ENCODE measurements at regions not wholly inside any gene's neighbourhood (a gene's known extent, or its start where the extent isn't known, plus 50 kb on each side); places are given as distances from the start of the nearest gene placed in this dataset.

DNA sequence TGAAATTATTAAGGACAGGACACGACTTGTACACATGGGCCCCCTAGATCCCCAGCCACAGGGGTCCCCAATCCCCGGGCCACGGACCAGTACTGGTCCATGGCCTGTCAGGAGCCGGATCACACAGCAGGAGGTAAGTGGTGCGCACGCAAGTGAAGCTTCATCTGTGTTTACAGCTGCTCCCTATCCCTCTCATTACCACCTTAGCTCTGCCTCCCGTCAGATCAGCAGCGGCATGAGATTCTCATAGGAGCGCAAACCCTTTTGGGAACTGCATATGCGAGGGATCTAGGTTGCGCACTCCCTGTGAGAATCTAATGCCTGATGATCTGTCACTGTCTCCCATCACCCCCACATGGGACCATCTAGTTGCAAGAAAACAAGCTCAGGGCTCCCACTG lies 137.8 kb upstream of the ZFHX3 start:
- no peak overlapping the region for H3K27ac ChIP-seq (ENCODE audit: control insufficient read depth, insufficient read depth)
- H3K27me3 ChIP-seq (replicated peaks in 1 of 2; ENCODE audit: control insufficient read depth in 2 of 2, insufficient read depth in 2 of 2, low read length in 1 of 2) = no peaks in the 10 kb centered on the region; a peak in 2 of 4 replicates
- ChIA-PET POLR2A (interaction anchor here (0.6 kb wide), 1 partner anchor 207 kb away, joined by 4 read pairs; no protein-coding TSS in a partner anchor), SMC1A (ENCODE audit: uncharacterized antibody, unreplicated experiment) (interaction anchor here (1.0 kb wide), 2 partner anchors 15 to 353 kb away, joined by 3 to 4 read pairs; no protein-coding TSS in a partner anchor), CTCF (interaction anchor here (1.2 kb wide), 1 partner anchor 11 kb away, joined by 5 read pairs; no protein-coding TSS in a partner anchor), RAD21 (ENCODE audit: unreplicated experiment) (no interaction called here)
- WGBS (ENCODE audit: insufficient coverage, insufficient replicate concordance, low lambda C conversion rate, missing lambda C conversion rate) = 55% methylated on average over 11 of the region's 11 CpGs
- ATAC-seq (no peak), DNase-seq (ENCODE audit: low read depth, low spot score) (no peak), FAIRE-seq (no peak)
- intact Hi-C loops (cut with micrococcal nuclease; ENCODE audit: unreplicated experiment) = no loop called here
- in situ Hi-C loops (cut with MboI) = no loop called here
- H3K79me2 ChIP-seq (ENCODE audit: control insufficient read depth, insufficient read depth, low read length) = no peaks in the 10 kb centered on the region
- no TSS peak for BruUV-seq (replicated peaks)
- no peaks in the 10 kb centered on the region for H3K4me1 ChIP-seq (ENCODE audit: control insufficient read depth, insufficient read depth, low read length)
- H3K36me3 ChIP-seq (ENCODE audit: control insufficient read depth in 2 of 2, insufficient read depth in 2 of 2, low read length in 1 of 2) = no peaks in the 10 kb centered on the region
- H3K4me2 ChIP-seq (ENCODE audit: control insufficient read depth, insufficient read depth) = no peak overlapping the region
- no peaks in the 10 kb centered on the region for H4K20me1 ChIP-seq (ENCODE audit: control insufficient read depth, insufficient read depth)
- no peak overlapping the region for H2AFZ ChIP-seq (ENCODE audit: control insufficient read depth, low read depth, low read length)
- H3K4me3 ChIP-seq = no peak overlapping the region
- no peaks in the 10 kb centered on the region for H3K9me3 ChIP-seq (replicated peaks; ENCODE audit: control insufficient read depth, insufficient read depth, low read length)
- TF ChIP-seq FOXM1 (IDR thresholded peaks at IDR 0.05; ENCODE audit: low read depth, low read length) (no peak), PBX3 (IDR thresholded peaks at IDR 0.05; ENCODE audit: insufficient replicate concordance, low read depth, low read length) (no peak), IRF4 (IDR thresholded peaks at IDR 0.05; ENCODE audit: low read depth, low read length) (no peak)
- H3K9ac ChIP-seq (ENCODE audit: control insufficient read depth, insufficient read depth, low read length) = no peak overlapping the region

DNA sequence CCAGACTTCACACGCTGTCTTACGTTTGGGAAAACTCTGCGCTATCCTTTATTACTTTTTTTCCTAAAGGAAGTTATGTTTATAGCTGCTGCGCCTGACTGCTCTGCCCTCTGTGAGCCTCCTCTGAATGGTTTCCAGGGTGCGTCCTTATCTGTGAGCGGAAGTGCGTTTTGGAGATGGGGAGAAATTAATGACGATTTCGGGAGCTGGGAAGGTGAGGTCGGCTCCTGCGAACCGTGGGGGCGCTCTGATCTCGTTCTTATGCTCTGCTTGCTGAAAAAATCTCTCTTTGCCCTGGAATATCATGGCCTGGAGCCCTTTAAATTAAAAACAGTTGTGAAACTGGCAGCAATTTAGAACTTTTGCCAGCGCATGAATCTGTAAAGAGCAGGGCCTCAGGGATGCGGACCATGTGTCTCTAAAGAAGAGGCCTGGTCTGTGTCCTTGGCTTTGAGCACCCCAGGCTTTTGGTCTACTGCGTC lies 135.7 kb upstream of the ZFHX3 start:
- BruUV-seq (replicated peaks) = no TSS peak
- H3K9ac ChIP-seq (ENCODE audit: control insufficient read depth, insufficient read depth, low read length) = no peak overlapping the region
- DNase-seq (ENCODE audit: low read depth, low spot score) (no peak), ATAC-seq (no peak), FAIRE-seq (no peak)
- ChIA-PET POLR2A (no interaction called here), CTCF (no interaction called here), SMC1A (ENCODE audit: uncharacterized antibody, unreplicated experiment) (no interaction called here), RAD21 (ENCODE audit: unreplicated experiment) (no interaction called here)
- no peak overlapping the region for H3K4me3 ChIP-seq
- intact Hi-C loops (cut with micrococcal nuclease; ENCODE audit: unreplicated experiment) (no loop called here), in situ Hi-C loops (cut with MboI) (no loop called here)
- H3K27ac ChIP-seq (ENCODE audit: control insufficient read depth, insufficient read depth) = no peak overlapping the region
- no peaks in the 10 kb centered on the region for H3K36me3 ChIP-seq (ENCODE audit: control insufficient read depth in 2 of 2, insufficient read depth in 2 of 2, low read length in 1 of 2)
- no peaks in the 10 kb centered on the region for H4K20me1 ChIP-seq (ENCODE audit: control insufficient read depth, insufficient read depth)
- no peaks in the 10 kb centered on the region; a peak in 1 of 4 replicates for H3K27me3 ChIP-seq (replicated peaks in 1 of 2; ENCODE audit: control insufficient read depth in 2 of 2, insufficient read depth in 2 of 2, low read length in 1 of 2)
- no peak for TF ChIP-seq FOS (IDR thresholded peaks at IDR 0.05; ENCODE audit: borderline replicate concordance, extremely low read depth, insufficient read length)
- TF ChIP-seq, protein P1, sequence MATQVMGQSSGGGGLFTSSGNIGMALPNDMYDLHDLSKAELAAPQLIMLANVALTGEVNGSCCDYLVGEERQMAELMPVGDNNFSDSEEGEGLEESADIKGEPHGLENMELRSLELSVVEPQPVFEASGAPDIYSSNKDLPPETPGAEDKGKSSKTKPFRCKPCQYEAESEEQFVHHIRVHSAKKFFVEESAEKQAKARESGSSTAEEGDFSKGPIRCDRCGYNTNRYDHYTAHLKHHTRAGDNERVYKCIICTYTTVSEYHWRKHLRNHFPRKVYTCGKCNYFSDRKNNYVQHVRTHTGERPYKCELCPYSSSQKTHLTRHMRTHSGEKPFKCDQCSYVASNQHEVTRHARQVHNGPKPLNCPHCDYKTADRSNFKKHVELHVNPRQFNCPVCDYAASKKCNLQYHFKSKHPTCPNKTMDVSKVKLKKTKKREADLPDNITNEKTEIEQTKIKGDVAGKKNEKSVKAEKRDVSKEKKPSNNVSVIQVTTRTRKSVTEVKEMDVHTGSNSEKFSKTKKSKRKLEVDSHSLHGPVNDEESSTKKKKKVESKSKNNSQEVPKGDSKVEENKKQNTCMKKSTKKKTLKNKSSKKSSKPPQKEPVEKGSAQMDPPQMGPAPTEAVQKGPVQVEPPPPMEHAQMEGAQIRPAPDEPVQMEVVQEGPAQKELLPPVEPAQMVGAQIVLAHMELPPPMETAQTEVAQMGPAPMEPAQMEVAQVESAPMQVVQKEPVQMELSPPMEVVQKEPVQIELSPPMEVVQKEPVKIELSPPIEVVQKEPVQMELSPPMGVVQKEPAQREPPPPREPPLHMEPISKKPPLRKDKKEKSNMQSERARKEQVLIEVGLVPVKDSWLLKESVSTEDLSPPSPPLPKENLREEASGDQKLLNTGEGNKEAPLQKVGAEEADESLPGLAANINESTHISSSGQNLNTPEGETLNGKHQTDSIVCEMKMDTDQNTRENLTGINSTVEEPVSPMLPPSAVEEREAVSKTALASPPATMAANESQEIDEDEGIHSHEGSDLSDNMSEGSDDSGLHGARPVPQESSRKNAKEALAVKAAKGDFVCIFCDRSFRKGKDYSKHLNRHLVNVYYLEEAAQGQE (IDR thresholded peaks at IDR 0.05; ENCODE audit: low read depth, low read length) = no peak
- TF ChIP-seq CBFB (IDR thresholded peaks at IDR 0.05; ENCODE audit: low read depth) = no peak
- no peak for TF ChIP-seq E2F8 (IDR thresholded peaks at IDR 0.05; ENCODE audit: low read depth, partially characterized antibody)
- TF ChIP-seq KAT2A (conservative IDR thresholded peaks at IDR 0.05; ENCODE audit: control insufficient read depth, low read depth, low read length) = no peak
- TF ChIP-seq ZNF384 (IDR thresholded peaks at IDR 0.05; ENCODE audit: borderline replicate concordance, low read depth, low read length) = no peak
- no peak for TF ChIP-seq TCF3 (IDR thresholded peaks at IDR 0.05; ENCODE audit: borderline replicate concordance, insufficient read depth, low read depth, low read length)
- 79% methylated on average over 17 of the region's 17 CpGs for WGBS (ENCODE audit: insufficient coverage, insufficient replicate concordance, low lambda C conversion rate, missing lambda C conversion rate)
- H3K4me1 ChIP-seq (ENCODE audit: control insufficient read depth, insufficient read depth, low read length) = no peaks in the 10 kb centered on the region
- no peak overlapping the region for H2AFZ ChIP-seq (ENCODE audit: control insufficient read depth, low read depth, low read length)
- H3K9me3 ChIP-seq (replicated peaks; ENCODE audit: control insufficient read depth, insufficient read depth, low read length) = no peaks in the 10 kb centered on the region
- H3K4me2 ChIP-seq (ENCODE audit: control insufficient read depth, insufficient read depth) = no peak overlapping the region
- H3K79me2 ChIP-seq (ENCODE audit: control insufficient read depth, insufficient read depth, low read length) = no peaks in the 10 kb centered on the region
